ENCODE measurements at regions not wholly inside any gene's neighbourhood (a gene's known extent, or its start where the extent isn't known, plus 50 kb on each side); places are given as distances from the start of the nearest gene placed in this dataset.

GRCh38 chr11:112902361-112903011 is 58.7 kb upstream of the NCAM1 start:
- Histone ChIP-seq H3K79me2 (ENCODE audit: low read length) (no peaks in the 10 kb centered on the region), H3K9ac (ENCODE audit: low read length) (no peak overlapping the region), H2AFZ (ENCODE audit: low read depth, low read length) (no peak overlapping the region), H3K4me2 (ENCODE audit: low read length) (no peak overlapping the region), H3K4me3 (ENCODE audit: low read length) (no peak overlapping the region), H3K9me3 (ENCODE audit: insufficient read depth, low read length) (no peaks in the 10 kb centered on the region), H3K27me3 (ENCODE audit: low read depth, low read length) (no peaks in the 10 kb centered on the region; the same call in 1 of the 2 replicates), H3K27ac (ENCODE audit: low read length) (no peak overlapping the region), H3K4me1 (ENCODE audit: low read length) (no peaks in the 10 kb centered on the region), H4K20me1 (ENCODE audit: insufficient read depth, low read length) (no peaks in the 10 kb centered on the region), H3K36me3 (replicated peaks; ENCODE audit: low read depth, low read length) (no peaks in the 10 kb centered on the region)
- TF ChIP-seq EZH2phosphoT487 (IDR thresholded peaks at IDR 0.05; ENCODE audit: low read depth) (no peak), CTCF (IDR thresholded peaks at IDR 0.05; ENCODE audit: low read depth, low read length) (no peak)

GRCh38 chr11:112903340-112903739 is 57.9 kb upstream of the NCAM1 start:
- H2AFZ ChIP-seq (ENCODE audit: low read depth, low read length): no peak overlapping the region
- no peaks in the 10 kb centered on the region for H3K4me1 ChIP-seq (ENCODE audit: low read length)
- no peak overlapping the region for H3K9ac ChIP-seq (ENCODE audit: low read length)
- no peaks in the 10 kb centered on the region for H3K9me3 ChIP-seq (ENCODE audit: insufficient read depth, low read length)
- no peak overlapping the region for H3K4me2 ChIP-seq (ENCODE audit: low read length)
- H3K79me2 ChIP-seq (ENCODE audit: low read length): no peaks in the 10 kb centered on the region
- no peak overlapping the region for H3K27ac ChIP-seq (ENCODE audit: low read length)
- H3K27me3 ChIP-seq (ENCODE audit: low read depth, low read length): peaks cover 5% of the 10 kb centered on the region; the same call in 1 of the 2 replicates
- H3K36me3 ChIP-seq (replicated peaks; ENCODE audit: low read depth, low read length): no peaks in the 10 kb centered on the region
- no peaks in the 10 kb centered on the region for H4K20me1 ChIP-seq (ENCODE audit: insufficient read depth, low read length)
- TF ChIP-seq CTCF (IDR thresholded peaks at IDR 0.05; ENCODE audit: low read depth, low read length) (no peak), EZH2phosphoT487 (IDR thresholded peaks at IDR 0.05; ENCODE audit: low read depth) (no peak)
- no peak overlapping the region for H3K4me3 ChIP-seq (ENCODE audit: low read length)

- Histone ChIP-seq H4K20me1 (ENCODE audit: insufficient read depth, low read length) (no peaks in the 10 kb centered on the region), H3K9ac (ENCODE audit: low read length) (no peak overlapping the region), H2AFZ (ENCODE audit: low read depth, low read length) (no peak overlapping the region), H3K27ac (ENCODE audit: low read length) (no peak overlapping the region), H3K4me3 (ENCODE audit: low read length) (no peak overlapping the region), H3K9me3 (ENCODE audit: insufficient read depth, low read length) (no peaks in the 10 kb centered on the region), H3K36me3 (replicated peaks; ENCODE audit: low read depth, low read length) (no peaks in the 10 kb centered on the region), H3K4me1 (ENCODE audit: low read length) (no peaks in the 10 kb centered on the region), H3K27me3 (ENCODE audit: low read depth, low read length) (peaks cover 5% of the 10 kb centered on the region; the same call in 1 of the 2 replicates), H3K79me2 (ENCODE audit: low read length) (no peaks in the 10 kb centered on the region), H3K4me2 (ENCODE audit: low read length) (no peak overlapping the region)
- no peak for TF ChIP-seq EZH2phosphoT487 (IDR thresholded peaks at IDR 0.05; ENCODE audit: low read depth)
- TF ChIP-seq CTCF (IDR thresholded peaks at IDR 0.05; ENCODE audit: low read depth, low read length): no peak
Observed at GRCh38 chr11:112911124-112911523, 50.1 kb upstream of the NCAM1 start.

All from OCI-LY3 (cell line).